GM12891 (cell line): ENCODE measurements at regions not wholly inside any gene's neighbourhood (a gene's known extent, or its start where the extent isn't known, plus 50 kb on each side); places are given as distances from the start of the nearest gene placed in this dataset.

Source experiments
- PAX5 ChIP-seq: IDR thresholded peaks from 2 replicates; pipeline ENCODE4 v1.6.1; 2011; ENCODE audit warnings: low read length, moderate library complexity, mild to moderate bottlenecking; ENCODE audit not compliant: insufficient read depth, severe bottlenecking
- POLR2A ChIP-seq: IDR thresholded peaks from 2 replicates; pipeline ENCODE4 v1.6.1; 2011; ENCODE audit warnings: low read depth, low read length, control low read depth
- POLR2AphosphoS5 ChIP-seq: IDR thresholded peaks from 2 replicates; pipeline ENCODE4 v1.6.1; 2011; ENCODE audit warnings: low read depth, low read length, control low read depth
- POU2F2 ChIP-seq: IDR thresholded peaks from 2 replicates; pipeline ENCODE4 v1.6.1; 2011; ENCODE audit warnings: low read depth, mild to moderate bottlenecking, control low read depth, low read length, moderate library complexity
- TAF1 ChIP-seq: IDR thresholded peaks from 2 replicates; pipeline ENCODE4 v1.6.1; 2011; ENCODE audit warnings: low read depth, low read length, control low read depth

DNA sequence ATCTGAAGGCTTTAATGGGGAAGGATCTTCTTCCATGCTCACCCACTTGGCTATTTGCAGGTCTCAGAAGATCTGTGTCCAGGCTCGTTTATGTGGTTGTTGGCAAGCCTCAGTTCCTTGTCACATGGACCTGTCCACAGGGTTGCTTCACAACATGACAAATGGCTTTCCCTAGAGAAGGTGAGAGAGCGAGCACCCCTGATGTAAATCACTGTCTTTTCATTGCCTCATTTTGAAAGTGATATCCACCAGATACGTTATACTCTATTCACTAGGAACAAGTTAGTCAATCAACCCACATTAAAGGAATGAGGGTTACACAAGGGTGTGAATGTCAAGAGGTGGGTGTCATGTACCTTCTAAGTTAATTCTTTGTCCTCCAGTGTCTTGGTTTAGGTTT, 433.3 kb downstream of the RPS6KC1 start:
- no peak for TF ChIP-seq POLR2A
- TF ChIP-seq POLR2AphosphoS5 = no peak
- TF ChIP-seq POU2F2 = no peak
- no peak for TF ChIP-seq PAX5
- no peak for TF ChIP-seq TAF1
